GM12874 (cell line): ENCODE measurements at regions not wholly inside any gene's neighbourhood (a gene's known extent, or its start where the extent isn't known, plus 50 kb on each side); places are given as distances from the start of the nearest gene placed in this dataset.

Experiments used
- TF ChIP-seq, protein P1 (sequence below): IDR thresholded peaks from 2 replicates; pipeline ENCODE4 v1.5.1; 2011; ENCODE audit warnings: low read depth, mild to moderate bottlenecking, control low read depth, low read length, moderate library complexity; ENCODE audit not compliant: insufficient read depth

DNA sequence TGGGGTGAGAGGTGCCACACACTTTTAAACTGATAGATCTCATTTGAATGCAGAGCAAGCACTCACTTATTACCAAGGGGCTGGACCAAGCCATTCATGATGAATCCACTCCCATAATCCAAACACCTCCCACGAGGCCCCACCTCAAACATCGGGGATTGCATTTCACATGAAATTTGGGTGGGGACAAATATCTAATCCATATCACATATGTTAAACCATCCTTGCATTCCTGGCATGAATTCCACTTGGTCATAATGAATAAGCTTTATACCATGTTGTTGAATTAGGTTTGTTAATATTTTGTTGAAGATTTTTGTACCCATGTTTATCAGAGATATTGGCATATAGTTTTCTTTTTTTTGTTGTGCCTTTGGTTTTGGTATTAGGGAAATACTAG is 1198.7 kb upstream of the ATXN8OS start:
- TF ChIP-seq, protein P1, sequence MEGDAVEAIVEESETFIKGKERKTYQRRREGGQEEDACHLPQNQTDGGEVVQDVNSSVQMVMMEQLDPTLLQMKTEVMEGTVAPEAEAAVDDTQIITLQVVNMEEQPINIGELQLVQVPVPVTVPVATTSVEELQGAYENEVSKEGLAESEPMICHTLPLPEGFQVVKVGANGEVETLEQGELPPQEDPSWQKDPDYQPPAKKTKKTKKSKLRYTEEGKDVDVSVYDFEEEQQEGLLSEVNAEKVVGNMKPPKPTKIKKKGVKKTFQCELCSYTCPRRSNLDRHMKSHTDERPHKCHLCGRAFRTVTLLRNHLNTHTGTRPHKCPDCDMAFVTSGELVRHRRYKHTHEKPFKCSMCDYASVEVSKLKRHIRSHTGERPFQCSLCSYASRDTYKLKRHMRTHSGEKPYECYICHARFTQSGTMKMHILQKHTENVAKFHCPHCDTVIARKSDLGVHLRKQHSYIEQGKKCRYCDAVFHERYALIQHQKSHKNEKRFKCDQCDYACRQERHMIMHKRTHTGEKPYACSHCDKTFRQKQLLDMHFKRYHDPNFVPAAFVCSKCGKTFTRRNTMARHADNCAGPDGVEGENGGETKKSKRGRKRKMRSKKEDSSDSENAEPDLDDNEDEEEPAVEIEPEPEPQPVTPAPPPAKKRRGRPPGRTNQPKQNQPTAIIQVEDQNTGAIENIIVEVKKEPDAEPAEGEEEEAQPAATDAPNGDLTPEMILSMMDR = no peak

DNA sequence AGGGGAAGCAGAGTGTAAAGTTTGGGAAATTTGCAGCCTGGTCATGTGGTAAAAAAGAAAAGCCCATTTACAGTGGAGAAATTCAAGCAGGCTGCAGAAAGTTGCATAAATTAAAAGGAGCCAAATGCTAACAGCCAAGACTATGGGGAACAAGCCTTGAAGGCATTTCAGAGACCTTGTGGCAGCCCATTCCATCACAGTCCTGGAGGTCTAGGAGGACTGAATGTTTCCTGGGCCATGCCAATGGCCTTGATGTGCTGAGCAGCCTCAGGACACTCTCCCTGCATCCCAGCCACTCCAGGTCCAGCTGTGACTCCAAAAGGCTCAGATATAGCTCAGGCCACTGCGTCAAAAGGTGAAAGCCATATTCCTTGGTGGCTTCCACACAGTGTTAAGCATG is 1202.4 kb upstream of the ATXN8OS start:
- TF ChIP-seq, protein P1 = no peak

DNA sequence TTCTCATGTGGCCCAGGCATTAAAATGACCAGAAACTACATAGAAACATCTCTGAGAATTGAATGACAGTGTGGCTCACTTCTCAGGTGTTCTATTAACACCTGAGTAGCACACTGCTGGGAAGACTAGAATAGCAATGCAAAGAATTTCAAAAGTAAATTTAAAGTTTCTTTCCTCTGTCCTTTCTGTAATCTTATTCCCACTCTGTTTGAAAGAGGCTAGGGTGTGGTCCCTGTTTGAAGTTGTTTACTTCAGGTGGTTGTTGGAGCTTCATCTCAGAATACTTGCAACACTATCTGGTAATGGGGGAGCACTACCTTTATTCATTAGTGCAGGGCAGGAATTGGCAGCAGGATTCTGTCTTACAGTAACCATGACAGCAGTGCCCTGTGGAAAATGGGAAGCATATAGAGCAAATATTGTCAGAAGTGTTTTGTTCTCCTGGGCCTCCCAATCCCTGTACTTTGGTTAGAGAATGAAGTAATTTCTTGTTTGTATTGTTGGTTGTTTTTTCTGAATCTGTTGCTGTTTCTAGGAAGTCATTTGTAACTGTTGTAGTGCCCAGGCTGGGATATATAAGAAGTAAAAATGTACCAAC is 1210.2 kb upstream of the ATXN8OS start:
- TF ChIP-seq, protein P1 = no peak

DNA sequence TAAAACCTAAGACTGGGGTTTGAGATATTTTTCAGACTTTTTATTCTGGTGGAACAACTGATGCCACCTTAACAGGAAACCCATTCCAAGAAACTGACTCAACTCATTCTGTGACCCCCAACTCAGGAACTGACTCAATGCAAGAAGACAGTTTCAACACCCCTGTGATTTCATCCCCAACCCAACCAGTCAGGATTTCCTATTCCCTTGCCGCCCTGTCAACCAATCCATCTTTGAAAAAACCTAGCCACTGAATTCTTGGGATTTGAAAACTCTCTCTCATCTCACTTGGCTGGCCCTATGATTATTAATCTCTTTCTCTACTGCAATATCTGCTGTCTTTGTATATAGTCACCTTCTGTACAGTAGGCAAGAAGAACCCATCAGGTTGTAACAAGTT is 1211.9 kb upstream of the ATXN8OS start:
- TF ChIP-seq, protein P1 = no peak

DNA sequence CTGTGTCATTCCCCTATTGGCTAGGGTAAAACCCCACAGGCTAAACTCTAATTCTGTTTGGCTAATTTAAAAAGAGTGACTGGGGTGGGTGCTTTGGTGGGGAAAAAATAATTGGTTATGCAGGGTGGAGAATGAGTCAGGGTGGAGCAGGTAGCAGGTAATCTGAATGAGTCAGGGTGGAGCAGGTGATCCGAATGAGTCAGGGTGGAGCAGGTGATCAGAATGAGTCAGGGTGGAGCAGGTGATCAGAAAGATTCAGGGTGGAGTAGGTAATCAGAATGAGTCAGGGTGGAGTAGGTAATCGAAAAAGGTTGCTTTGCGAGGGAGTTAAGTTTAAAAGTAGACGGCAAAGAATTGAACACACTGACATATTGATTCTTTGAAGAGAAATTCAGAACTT is 1218.8 kb upstream of the ATXN8OS start:
- TF ChIP-seq, protein P1 = no peak

DNA sequence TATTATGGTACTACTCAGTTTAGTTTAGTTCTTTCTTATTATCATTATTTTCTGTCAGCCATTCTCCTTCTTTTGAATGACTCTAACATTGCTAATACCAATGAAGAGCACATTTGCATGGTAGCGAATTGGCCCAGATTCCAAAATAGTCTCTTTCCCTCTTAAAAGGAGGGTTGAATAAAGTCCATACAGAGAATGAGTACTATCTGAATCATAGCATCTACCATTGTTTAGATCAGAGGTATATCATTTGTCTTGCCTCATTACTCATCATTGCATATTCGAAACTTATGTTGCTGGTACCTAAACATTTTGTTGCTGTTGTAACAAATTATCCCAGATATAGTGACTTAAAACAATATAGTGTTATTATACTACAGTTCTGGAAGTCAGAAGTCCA is 1235.3 kb upstream of the ATXN8OS start:
- TF ChIP-seq, protein P1 = no peak

DNA sequence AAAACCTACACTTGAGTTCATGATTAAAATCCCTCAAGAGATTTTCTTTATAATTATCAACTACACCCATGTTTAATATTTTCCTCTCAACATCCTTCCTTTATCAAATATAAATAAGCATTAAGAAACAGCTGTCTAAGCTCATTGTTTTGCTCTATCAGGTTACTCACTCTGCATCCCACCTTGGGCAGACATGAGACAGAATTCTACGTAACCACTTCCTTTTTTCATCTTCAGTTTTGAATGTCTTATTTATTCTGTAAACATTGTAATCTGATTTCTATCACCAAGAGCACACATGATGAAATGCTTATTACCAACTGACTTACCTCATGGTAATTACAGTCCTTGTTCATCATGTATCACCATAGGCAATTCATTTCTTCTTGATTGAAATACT is 1256.6 kb upstream of the ATXN8OS start:
- TF ChIP-seq, protein P1 = no peak
